GM19240 (cell line): ENCODE measurements at regions not wholly inside any gene's neighbourhood (a gene's known extent, or its start where the extent isn't known, plus 50 kb on each side); places are given as distances from the start of the nearest gene placed in this dataset.

ENCODE experiments used
- DNase-seq: peaks from one replicate; pipeline ENCODE4 v3.0.0; 2011; ENCODE audit warnings: low spot score; ENCODE audit not compliant: insufficient read length

GRCh38 chr6:132003516-132004178 lies 52.5 kb upstream of the CCN2 start:
- no peak for DNase-seq
